ENCODE measurements at regions not wholly inside any gene's neighbourhood (a gene's known extent, or its start where the extent isn't known, plus 50 kb on each side); places are given as distances from the start of the nearest gene placed in this dataset.

- ATAC-seq (ENCODE audit: poor library complexity) (no peak), DNase-seq (no peak)
- no peaks in the 10 kb centered on the region for H3K9me3 ChIP-seq (ENCODE audit: control insufficient read depth in 1 of 2, insufficient read depth in 1 of 2, low read length in 2 of 2)
- H3K27ac ChIP-seq (ENCODE audit: low read depth in 1 of 2, low read length in 2 of 2): no peak overlapping the region
- Mint-ChIP-seq H3K36me3 (ENCODE audit: low read depth) (no peaks in the 10 kb centered on the region), H3K27me3 (no peaks in the 10 kb centered on the region), H3K27ac (no peak overlapping the region), H3K4me1 (ENCODE audit: low read depth) (no peaks in the 10 kb centered on the region), H3K9me3 (no peaks in the 10 kb centered on the region), H3K4me3 (no peak overlapping the region)
- no peaks in the 10 kb centered on the region for H3K4me1 ChIP-seq (ENCODE audit: insufficient read depth, low read length)
- intact Hi-C loops (cut with DNase I, micrococcal nuclease): no loop called here
- H3K36me3 ChIP-seq (ENCODE audit: insufficient read depth, low read length): no peaks in the 10 kb centered on the region
- ChIA-PET CTCF (no interaction called here), POLR2A (no interaction called here)
- no peak overlapping the region for H3K4me3 ChIP-seq (ENCODE audit: low read length)
- TF ChIP-seq, protein P1, sequence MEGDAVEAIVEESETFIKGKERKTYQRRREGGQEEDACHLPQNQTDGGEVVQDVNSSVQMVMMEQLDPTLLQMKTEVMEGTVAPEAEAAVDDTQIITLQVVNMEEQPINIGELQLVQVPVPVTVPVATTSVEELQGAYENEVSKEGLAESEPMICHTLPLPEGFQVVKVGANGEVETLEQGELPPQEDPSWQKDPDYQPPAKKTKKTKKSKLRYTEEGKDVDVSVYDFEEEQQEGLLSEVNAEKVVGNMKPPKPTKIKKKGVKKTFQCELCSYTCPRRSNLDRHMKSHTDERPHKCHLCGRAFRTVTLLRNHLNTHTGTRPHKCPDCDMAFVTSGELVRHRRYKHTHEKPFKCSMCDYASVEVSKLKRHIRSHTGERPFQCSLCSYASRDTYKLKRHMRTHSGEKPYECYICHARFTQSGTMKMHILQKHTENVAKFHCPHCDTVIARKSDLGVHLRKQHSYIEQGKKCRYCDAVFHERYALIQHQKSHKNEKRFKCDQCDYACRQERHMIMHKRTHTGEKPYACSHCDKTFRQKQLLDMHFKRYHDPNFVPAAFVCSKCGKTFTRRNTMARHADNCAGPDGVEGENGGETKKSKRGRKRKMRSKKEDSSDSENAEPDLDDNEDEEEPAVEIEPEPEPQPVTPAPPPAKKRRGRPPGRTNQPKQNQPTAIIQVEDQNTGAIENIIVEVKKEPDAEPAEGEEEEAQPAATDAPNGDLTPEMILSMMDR (IDR thresholded peaks at IDR 0.05): no peak
- H3K27me3 ChIP-seq (ENCODE audit: control insufficient read depth in 1 of 2, insufficient read depth in 2 of 2, low read length in 2 of 2): no peaks in the 10 kb centered on the region
These were observed 168.3 kb upstream of the GPC6 start for GRCh38 chr13:93058301-93058700.

DNA sequence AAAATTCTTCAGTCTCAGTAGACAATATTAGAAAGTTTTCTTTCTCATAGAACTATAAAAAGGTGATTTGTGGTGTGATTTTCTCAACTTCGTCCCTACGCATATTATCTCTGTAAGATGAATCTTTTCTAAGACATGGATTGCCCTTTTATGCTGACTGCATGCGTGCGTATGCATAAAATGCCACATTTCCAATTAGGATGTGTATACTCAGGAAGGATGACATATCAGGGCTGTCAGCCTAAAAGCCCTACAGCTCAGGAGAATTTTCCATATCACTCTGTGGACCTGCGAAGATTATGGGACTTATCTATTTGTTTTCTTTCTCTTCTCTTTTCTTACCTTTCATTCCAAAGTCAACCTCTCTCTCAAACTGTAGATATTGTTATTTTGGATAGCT, 166.5 kb upstream of the GPC6 start:
- no peaks in the 10 kb centered on the region for H3K4me1 ChIP-seq (ENCODE audit: insufficient read depth, low read length)
- no peaks in the 10 kb centered on the region for H3K9me3 ChIP-seq (ENCODE audit: control insufficient read depth in 1 of 2, insufficient read depth in 1 of 2, low read length in 2 of 2)
- DNase-seq: no peak
- no peaks in the 10 kb centered on the region for H3K9me3 Mint-ChIP-seq
- ChIA-PET POLR2A (no interaction called here), CTCF (no interaction called here)
- TF ChIP-seq, protein P1 (IDR thresholded peaks at IDR 0.05): no peak
- H3K27ac ChIP-seq (ENCODE audit: low read depth in 1 of 2, low read length in 2 of 2): no peak overlapping the region
- no peaks in the 10 kb centered on the region for H3K4me1 Mint-ChIP-seq (ENCODE audit: low read depth)
- ATAC-seq (ENCODE audit: poor library complexity): no peak
- H3K27me3 ChIP-seq (ENCODE audit: control insufficient read depth in 1 of 2, insufficient read depth in 2 of 2, low read length in 2 of 2): no peaks in the 10 kb centered on the region
- no peak overlapping the region for H3K27ac Mint-ChIP-seq
- intact Hi-C loops (cut with DNase I, micrococcal nuclease): no loop called here
- no peaks in the 10 kb centered on the region for H3K27me3 Mint-ChIP-seq
- no peaks in the 10 kb centered on the region for H3K36me3 ChIP-seq (ENCODE audit: insufficient read depth, low read length)
- H3K4me3 Mint-ChIP-seq: no peak overlapping the region
- no peak overlapping the region for H3K4me3 ChIP-seq (ENCODE audit: low read length)
- no peaks in the 10 kb centered on the region for H3K36me3 Mint-ChIP-seq (ENCODE audit: low read depth)

- no peak overlapping the region for H3K4me3 Mint-ChIP-seq
- ATAC-seq (ENCODE audit: poor library complexity) (no peak), DNase-seq (no peak)
- no peak overlapping the region for H3K4me3 ChIP-seq (ENCODE audit: low read length)
- no peaks in the 10 kb centered on the region for H3K36me3 Mint-ChIP-seq (ENCODE audit: low read depth)
- no peaks in the 10 kb centered on the region for H3K4me1 ChIP-seq (ENCODE audit: insufficient read depth, low read length)
- no peaks in the 10 kb centered on the region for H3K4me1 Mint-ChIP-seq (ENCODE audit: low read depth)
- CTCF ChIA-PET: no interaction called here
- H3K9me3 ChIP-seq (ENCODE audit: control insufficient read depth in 1 of 2, insufficient read depth in 1 of 2, low read length in 2 of 2): no peaks in the 10 kb centered on the region
- H3K9me3 Mint-ChIP-seq: peaks cover 12% of the 10 kb centered on the region
- TF ChIP-seq, protein P1 (IDR thresholded peaks at IDR 0.05): no peak
- no peaks in the 10 kb centered on the region for H3K36me3 ChIP-seq (ENCODE audit: insufficient read depth, low read length)
- intact Hi-C loops (cut with DNase I, micrococcal nuclease): no loop called here
- no peak overlapping the region for H3K27ac ChIP-seq (ENCODE audit: low read depth in 1 of 2, low read length in 2 of 2)
- no peaks in the 10 kb centered on the region for H3K27me3 ChIP-seq (ENCODE audit: control insufficient read depth in 1 of 2, insufficient read depth in 2 of 2, low read length in 2 of 2)
- POLR2A ChIA-PET: no interaction called here
- H3K27me3 Mint-ChIP-seq: no peaks in the 10 kb centered on the region
- no peak overlapping the region for H3K27ac Mint-ChIP-seq
These were observed 160.4 kb upstream of the GPC6 start for GRCh38 chr13:93066187-93066586.
